Esophagus muscularis mucosa (tissue), 3 donors: ENCODE measurements at regions not wholly inside any gene's neighbourhood (a gene's known extent, or its start where the extent isn't known, plus 50 kb on each side); places are given as distances from the start of the nearest gene placed in this dataset.

Experiments used
- CTCF ChIP-seq, 3 experiments: fragments of 200-600 bp in 2 of 3; fragments of 450-650 bp in 1 of 3; sonication (generic) in 2 of 3; IDR thresholded peaks; one replicate each; pipeline ENCODE4 v1.5.1; 2017 to 2019; ENCODE audit warnings: antibody characterized with exemption in 3 of 3, mild to moderate bottlenecking in 2 of 3, moderate library complexity in 1 of 3
- POLR2A ChIP-seq: fragments of 450-650 bp; IDR thresholded peaks from one replicate; pipeline ENCODE4 v1.6.1; 2017; ENCODE audit warnings: antibody characterized with exemption, moderate library complexity, mild to moderate bottlenecking, low read depth

GRCh38 chr20:56157530-56158203 lies 90.9 kb upstream of the MC3R start:
- TF ChIP-seq POLR2A (no peak), CTCF (IDR thresholded peaks at IDR 0.05) (no peak)
